Breast epithelium (tissue), 4 donors: ENCODE measurements at regions not wholly inside any gene's neighbourhood (a gene's known extent, or its start where the extent isn't known, plus 50 kb on each side); places are given as distances from the start of the nearest gene placed in this dataset.

Experiments
- DNase-seq, 2 donors: peaks; one replicate each; pipeline ENCODE4 v3.0.0-alpha.2; 2019; ENCODE audit warnings: low spot score in 2 of 2
- H3K27ac ChIP-seq, 2 donors: fragments of 200-600 bp; sonication (generic) in 1 of 2; one replicate each; pipeline ENCODE4 v1.5.1; 2016 to 2019; ENCODE audit warnings: mild to moderate bottlenecking in 1 of 2
- H3K27me3 ChIP-seq, 2 donors: fragments of 200-600 bp; sonication (generic) in 1 of 2; one replicate each; pipeline versions ENCODE4 v1.5.1 to v1.6.0; 2017 to 2019; ENCODE audit warnings: control low read depth in 1 of 2, mild to moderate bottlenecking in 1 of 2
- H3K36me3 ChIP-seq: fragments of 200-600 bp; one replicate; pipeline ENCODE4 v1.5.1; 2019
- H3K4me1 ChIP-seq, 2 donors: fragments of 200-600 bp; sonication (generic); one replicate each; pipeline ENCODE4 v1.5.1; 2016 to 2019; ENCODE audit warnings: control low read depth in 1 of 2
- H3K4me3 ChIP-seq, 3 donors: fragments of 200-600 bp; sonication (generic); 1 replicate in 2 of 3; 2 replicates in 1 of 3; pipeline ENCODE4 v1.5.1; 2016 to 2019; ENCODE audit warnings: mild to moderate bottlenecking in 3 of 3, moderate library complexity in 2 of 3
- H3K9me3 ChIP-seq, 2 donors: fragments of 200-600 bp; sonication (generic) in 1 of 2; one replicate each; pipeline ENCODE4 v1.5.1; 2016 to 2019; ENCODE audit warnings: control low read depth in 1 of 2
- CTCF ChIP-seq, 3 donors: fragments of 450-650 bp; IDR thresholded peaks; one replicate each; pipeline ENCODE4 v1.5.1; 2016 to 2017; ENCODE audit warnings: antibody characterized with exemption in 3 of 3, mild to moderate bottlenecking in 3 of 3, moderate library complexity in 3 of 3
- POLR2A ChIP-seq: fragments of 450-650 bp; IDR thresholded peaks from one replicate; pipeline ENCODE4 v1.6.1; 2016; ENCODE audit warnings: antibody characterized with exemption, mild to moderate bottlenecking, moderate library complexity
- POLR2AphosphoS5 ChIP-seq, 3 donors: sonication (generic); formaldehyde crosslinking; IDR thresholded peaks; one replicate each; pipeline ENCODE4 v1.6.1; 2017; ENCODE audit warnings: antibody characterized with exemption in 3 of 3
- intact Hi-C: fragments of 100-400 bp; cut with DNase I; formaldehyde crosslinking; loops from one replicate; pipeline ENCODE4 v1.15.1; 2023; ENCODE audit warnings: low total_unique reads

- H3K27ac ChIP-seq, result no peak overlapping the region
- no peak for TF ChIP-seq POLR2AphosphoS5 (IDR thresholded peaks at IDR 0.05)
- no peak for TF ChIP-seq POLR2A
- intact Hi-C loops, result no loop called here
- no peaks in the 10 kb centered on the region for H3K36me3 ChIP-seq
- no peaks in the 10 kb centered on the region for H3K9me3 ChIP-seq
- no peaks in the 10 kb centered on the region for H3K4me1 ChIP-seq
- H3K27me3 ChIP-seq, result no peaks in the 10 kb centered on the region
- DNase-seq, result no peak
- no peak overlapping the region for H3K4me3 ChIP-seq
Measured at GRCh38 chr5:141793403-141793802, 84.8 kb downstream of the PCDH1 start.

- Histone ChIP-seq H3K27ac (no peak overlapping the region), H3K9me3 (no peaks in the 10 kb centered on the region), H3K4me3 (no peak overlapping the region), H3K27me3 (no peaks in the 10 kb centered on the region), H3K4me1 (no peaks in the 10 kb centered on the region), H3K36me3 (no peaks in the 10 kb centered on the region)
- DNase-seq, result no peak
- TF ChIP-seq POLR2AphosphoS5 (IDR thresholded peaks at IDR 0.05), result no peak
- TF ChIP-seq POLR2A, result no peak
- no peak for TF ChIP-seq CTCF (IDR thresholded peaks at IDR 0.05)
- intact Hi-C loops, result no loop called here
Measured at GRCh38 chr5:141790630-141791029, 87.6 kb downstream of the PCDH1 start.

GRCh38 chr5:141789330-141789729, 88.9 kb downstream of the PCDH1 start:
- H3K27me3 ChIP-seq, result no peaks in the 10 kb centered on the region
- H3K27ac ChIP-seq, result no peak overlapping the region
- H3K36me3 ChIP-seq, result no peaks in the 10 kb centered on the region
- intact Hi-C loops, result no loop called here
- no peak overlapping the region for H3K4me3 ChIP-seq
- TF ChIP-seq POLR2A (no peak), CTCF (IDR thresholded peaks at IDR 0.05) (no peak), POLR2AphosphoS5 (IDR thresholded peaks at IDR 0.05) (no peak)
- DNase-seq, result no peak
- H3K9me3 ChIP-seq, result no peaks in the 10 kb centered on the region
- no peaks in the 10 kb centered on the region for H3K4me1 ChIP-seq

- no peaks in the 10 kb centered on the region for H3K36me3 ChIP-seq
- no peaks in the 10 kb centered on the region for H3K4me1 ChIP-seq
- no peak overlapping the region for H3K27ac ChIP-seq
- no peak for TF ChIP-seq CTCF (IDR thresholded peaks at IDR 0.05)
- TF ChIP-seq POLR2A, result no peak
- TF ChIP-seq POLR2AphosphoS5 (IDR thresholded peaks at IDR 0.05), result no peak
- no peaks in the 10 kb centered on the region for H3K9me3 ChIP-seq
- no peak for DNase-seq
- no peak overlapping the region for H3K4me3 ChIP-seq
- intact Hi-C loops, result no loop called here
- no peaks in the 10 kb centered on the region for H3K27me3 ChIP-seq
Measured at GRCh38 chr5:141788296-141788970, 89.8 kb downstream of the PCDH1 start.

GRCh38 chr5:141787376-141787775, 90.8 kb downstream of the PCDH1 start:
- intact Hi-C loops, result no loop called here
- no peaks in the 10 kb centered on the region for H3K4me1 ChIP-seq
- TF ChIP-seq CTCF (IDR thresholded peaks at IDR 0.05), result no peak
- TF ChIP-seq POLR2A, result no peak
- TF ChIP-seq POLR2AphosphoS5 (IDR thresholded peaks at IDR 0.05), result no peak
- no peaks in the 10 kb centered on the region for H3K36me3 ChIP-seq
- H3K9me3 ChIP-seq, result no peaks in the 10 kb centered on the region
- no peak overlapping the region for H3K27ac ChIP-seq
- DNase-seq, result no peak
- no peak overlapping the region for H3K4me3 ChIP-seq
- no peaks in the 10 kb centered on the region for H3K27me3 ChIP-seq

- Histone ChIP-seq H3K9me3 (no peaks in the 10 kb centered on the region), H3K27me3 (no peaks in the 10 kb centered on the region), H3K27ac (no peak overlapping the region), H3K36me3 (no peaks in the 10 kb centered on the region), H3K4me3 (no peak overlapping the region), H3K4me1 (no peaks in the 10 kb centered on the region)
- DNase-seq, result no peak
- TF ChIP-seq POLR2A (no peak), CTCF (IDR thresholded peaks at IDR 0.05) (no peak), POLR2AphosphoS5 (IDR thresholded peaks at IDR 0.05) (no peak)
- intact Hi-C loops, result no loop called here
Measured at GRCh38 chr5:141786700-141787099, 91.5 kb downstream of the PCDH1 start.
